ENCODE measurements at regions not wholly inside any gene's neighbourhood (a gene's known extent, or its start where the extent isn't known, plus 50 kb on each side); places are given as distances from the start of the nearest gene placed in this dataset.

DNA sequence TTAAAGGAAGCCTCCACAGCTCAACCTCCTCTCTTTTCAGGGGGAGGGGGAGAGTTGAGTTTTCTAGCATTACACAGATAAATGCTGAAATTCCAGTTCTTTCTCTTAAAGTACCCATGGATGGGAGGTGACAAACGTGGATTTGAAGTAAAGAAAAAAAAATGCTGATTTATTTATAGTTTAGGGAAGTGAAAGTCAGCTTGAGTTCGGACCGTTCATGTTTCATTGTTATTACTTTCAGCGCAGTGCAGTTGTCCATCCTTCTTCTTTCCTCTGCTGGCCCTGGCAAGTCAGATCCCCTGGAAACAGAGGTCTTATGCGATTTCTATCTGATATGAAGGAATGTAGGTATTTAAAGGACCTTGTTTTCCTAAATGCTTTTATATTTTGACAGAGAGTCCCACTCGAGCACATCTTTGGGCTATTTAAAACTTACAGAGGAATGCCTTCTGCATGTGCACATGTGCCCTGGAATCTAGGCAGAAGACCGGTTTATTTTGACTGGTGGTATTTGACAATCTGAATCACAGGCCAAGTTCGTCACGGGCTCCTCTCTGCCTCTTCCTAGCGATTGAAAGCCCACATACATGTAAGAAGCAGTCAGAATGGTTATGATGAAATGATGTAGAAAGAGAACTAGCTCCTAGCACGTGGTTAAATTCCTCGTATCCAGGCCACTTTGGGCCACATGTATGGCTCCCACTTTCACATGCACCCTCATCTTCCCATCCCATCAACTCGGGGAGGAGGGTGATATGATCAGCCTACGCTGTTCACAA lies 385.2 kb upstream of the KLF4 start:
- no peak for DNase-seq (ENCODE audit: low spot score)

DNA sequence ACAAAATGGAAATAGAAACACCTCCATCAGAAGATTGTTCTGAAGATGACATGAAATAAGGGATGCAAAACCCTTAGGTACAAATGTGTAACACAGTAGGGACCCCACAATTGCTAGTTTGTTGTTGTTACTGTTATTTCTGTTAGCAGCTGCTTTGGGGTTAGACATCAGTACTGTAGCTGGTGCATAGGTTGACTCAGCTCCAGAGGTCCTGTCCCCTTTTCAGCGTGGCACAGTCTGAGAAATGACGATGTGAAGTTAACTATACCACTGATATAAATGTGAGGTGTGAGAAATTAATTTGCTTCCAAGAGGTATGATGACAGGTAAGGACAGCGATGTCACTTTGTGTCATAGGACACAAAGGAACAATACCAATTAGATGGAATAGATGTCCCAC lies 384.6 kb upstream of the KLF4 start:
- DNase-seq (ENCODE audit: low spot score), result no peak

DNA sequence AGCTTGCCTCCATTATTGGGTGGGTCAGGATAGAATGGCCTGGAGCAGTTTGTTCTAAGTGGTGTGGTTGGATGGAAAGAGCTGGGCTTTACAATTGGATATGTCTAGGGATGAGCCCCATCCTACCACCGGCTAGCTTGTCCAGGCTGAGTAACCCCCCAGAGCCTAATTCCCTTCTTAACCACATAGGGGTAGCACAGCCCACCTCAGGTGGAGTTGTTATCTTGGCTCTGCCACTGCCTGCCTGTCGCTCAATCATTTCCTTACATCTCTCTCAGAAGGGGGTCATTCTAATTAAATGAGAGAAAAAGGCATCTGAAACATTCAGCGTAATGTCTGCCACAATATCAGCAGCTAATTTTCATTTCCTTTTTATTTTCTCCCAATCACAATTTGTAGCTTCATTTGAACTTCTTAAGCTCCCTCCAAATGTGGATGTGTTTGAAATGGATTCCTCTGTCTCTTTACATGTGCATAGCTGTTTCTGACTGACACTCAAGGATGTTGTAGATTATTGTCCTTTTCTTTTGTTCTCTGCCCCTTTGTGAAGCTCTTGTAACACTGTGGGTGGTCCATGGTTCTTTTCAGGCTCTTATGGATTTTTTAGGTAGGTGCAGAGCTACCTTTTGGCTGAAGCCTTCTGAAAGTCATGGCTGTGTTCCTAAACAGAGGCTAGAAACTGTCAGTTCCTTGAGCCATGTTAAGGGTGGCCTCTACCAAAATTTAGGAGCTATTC lies 383.1 kb upstream of the KLF4 start:
- no peak for DNase-seq (ENCODE audit: low spot score)

DNA sequence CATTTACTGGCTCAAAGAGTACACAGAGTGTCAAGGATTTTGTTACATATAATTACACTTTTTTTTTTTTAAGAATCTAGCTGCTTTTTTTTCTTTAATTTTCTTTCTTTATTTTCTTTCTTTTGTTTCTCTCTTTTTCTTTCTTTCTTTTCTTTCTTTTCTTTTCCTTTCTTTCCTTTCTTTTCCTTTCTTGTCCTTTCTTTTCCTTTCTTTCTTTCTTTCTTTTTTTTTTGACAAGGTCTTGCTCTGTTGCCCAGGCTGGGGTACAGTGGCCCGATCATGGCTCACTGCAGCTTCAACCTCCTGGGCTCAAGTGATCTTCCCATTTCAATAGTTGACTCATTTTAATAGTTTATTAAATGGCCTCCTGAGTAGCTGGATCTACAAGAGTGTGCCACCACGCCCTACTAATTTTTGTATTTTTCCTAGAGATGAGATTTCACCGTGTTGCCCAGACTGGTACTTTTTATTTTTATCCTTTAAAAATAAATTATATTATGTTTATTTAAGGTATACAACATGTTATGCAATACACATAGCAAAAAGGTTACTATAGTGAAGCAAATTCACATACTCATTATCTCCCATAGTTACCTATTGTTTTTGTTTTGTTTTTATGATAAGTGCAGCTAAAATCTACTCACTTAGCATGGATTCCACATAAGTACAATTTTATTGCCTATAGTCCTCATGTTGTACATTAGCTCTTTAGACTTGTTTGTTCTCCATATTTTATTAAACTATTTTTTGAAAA lies 381.5 kb upstream of the KLF4 start:
- DNase-seq (ENCODE audit: low spot score), result no peak

DNA sequence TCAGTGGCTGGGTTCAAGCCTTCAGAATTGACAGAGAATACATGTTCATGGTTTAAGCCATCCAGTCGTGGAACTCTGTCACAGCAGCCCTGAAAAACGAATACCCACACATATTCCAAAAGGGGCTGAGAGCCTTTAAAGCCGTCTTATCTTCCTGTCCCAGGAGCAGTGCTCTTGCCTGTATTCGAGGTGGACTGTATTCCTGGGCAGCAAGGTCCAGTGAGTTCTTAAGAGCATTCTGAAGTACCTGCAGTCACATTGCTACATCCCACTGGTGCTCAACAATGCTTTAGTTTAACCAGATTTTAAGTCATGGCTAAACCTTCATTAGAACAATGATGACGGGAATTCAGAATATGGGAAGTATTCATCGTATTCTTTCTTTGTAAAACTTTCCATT lies 380.7 kb upstream of the KLF4 start:
- DNase-seq (ENCODE audit: low spot score), result no peak

DNA sequence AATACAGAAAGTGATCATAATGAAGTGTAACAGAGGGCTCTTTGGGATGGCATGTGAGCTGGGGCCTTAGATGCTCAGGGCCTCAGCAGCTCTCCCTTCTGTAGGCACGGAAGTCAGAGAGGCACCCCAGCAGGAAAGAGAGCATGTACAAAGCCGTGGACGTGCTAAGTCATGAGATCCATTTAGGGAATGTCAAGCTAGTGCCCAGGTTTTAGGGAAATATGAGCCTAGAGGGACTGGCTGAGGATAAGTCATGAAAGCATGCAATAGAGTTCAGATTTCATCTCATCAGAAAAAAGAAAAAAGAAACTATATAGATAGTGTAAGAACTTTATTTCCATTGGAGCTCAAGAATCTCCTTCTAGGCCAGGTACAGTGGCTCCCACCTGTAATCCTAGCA lies 379.5 kb upstream of the KLF4 start:
- DNase-seq (ENCODE audit: low spot score), result no peak

DNA sequence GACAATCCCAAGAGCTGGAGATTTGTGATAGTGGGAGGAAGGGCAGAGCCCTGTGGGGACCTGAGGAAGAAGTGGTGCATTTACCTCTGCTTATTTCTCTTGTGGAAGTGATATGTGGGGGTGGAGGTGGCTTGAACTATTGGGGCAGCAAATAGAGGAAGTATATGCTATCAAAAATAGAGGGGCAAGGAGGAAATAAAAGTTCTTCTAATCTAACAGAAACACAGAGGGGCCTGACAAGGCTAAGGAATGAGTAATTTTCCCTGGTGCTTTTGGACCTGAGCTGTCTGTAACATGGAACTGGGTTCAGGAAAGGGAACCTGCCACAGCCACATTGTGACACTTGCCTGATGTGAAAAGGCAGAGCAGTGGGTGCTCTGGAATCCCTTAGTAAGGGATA lies 378.6 kb upstream of the KLF4 start:
- no peak for DNase-seq (ENCODE audit: low spot score)

DNA sequence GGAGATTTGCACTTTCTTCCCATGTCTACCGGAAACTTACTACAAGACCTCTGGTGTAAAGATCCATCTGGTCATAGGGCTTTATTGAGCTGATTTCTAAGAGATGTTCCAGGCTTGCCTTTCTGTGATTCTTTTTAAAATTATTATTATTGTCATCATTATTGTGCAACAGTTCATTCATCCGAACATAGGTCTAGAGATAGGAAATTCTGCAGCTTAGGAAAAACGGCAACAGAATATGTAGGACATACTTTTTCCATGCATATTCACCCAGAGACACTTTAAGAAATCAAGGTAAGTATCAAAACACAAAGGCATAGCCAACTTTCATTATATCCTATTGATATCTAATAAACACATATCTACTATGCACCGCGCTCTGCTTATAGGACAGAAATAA lies 378.2 kb upstream of the KLF4 start:
- DNase-seq (ENCODE audit: low spot score), result no peak

DNA sequence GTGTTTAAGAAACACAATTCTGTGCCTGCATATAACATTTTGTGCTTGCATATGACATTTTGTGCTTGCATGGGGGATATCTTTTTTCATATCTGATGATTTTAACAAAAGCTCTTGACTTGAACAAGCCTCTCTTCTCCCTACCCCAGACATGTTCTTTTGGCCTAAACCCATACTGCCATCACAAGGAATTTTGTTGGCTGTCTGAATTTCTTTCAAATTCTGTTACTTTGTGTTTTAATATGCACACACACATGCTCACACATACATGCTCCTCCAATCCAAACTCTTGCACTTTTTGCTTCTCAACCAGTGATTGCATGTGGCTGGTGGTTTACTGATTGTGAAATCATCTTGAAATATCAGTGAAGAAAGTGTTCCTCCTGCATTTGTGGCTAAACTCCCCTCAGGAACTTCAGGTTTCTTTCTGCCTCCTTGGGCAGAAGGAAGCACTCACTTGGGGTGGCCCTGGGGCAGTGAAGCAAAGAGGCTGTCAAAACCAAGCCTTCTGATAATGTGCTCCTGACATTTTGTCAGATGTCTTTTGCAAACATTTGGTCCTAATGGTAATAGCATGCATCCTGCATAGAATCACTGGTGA lies 377.2 kb upstream of the KLF4 start:
- no peak for DNase-seq (ENCODE audit: low spot score)

DNA sequence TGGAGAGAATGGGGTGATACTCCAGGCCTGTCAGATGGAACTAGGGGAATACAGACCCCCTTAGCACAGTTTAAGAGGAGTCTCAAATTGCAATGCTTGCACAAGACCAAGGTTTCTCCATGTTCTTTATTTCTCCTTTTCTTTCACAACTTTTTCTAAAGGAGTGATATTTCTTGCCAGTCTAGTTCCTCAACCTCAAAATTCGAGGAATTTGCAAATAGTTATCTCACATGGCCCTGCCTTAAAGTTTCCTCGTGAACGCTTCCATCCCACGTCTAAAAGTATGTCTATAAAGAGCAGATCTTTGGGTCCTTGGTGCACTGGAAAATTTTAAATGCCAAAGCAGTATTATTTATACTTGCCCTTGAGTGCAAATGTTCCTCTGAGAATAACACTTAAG lies 373.8 kb upstream of the KLF4 start:
- no peak for DNase-seq (ENCODE audit: low spot score)

DNA sequence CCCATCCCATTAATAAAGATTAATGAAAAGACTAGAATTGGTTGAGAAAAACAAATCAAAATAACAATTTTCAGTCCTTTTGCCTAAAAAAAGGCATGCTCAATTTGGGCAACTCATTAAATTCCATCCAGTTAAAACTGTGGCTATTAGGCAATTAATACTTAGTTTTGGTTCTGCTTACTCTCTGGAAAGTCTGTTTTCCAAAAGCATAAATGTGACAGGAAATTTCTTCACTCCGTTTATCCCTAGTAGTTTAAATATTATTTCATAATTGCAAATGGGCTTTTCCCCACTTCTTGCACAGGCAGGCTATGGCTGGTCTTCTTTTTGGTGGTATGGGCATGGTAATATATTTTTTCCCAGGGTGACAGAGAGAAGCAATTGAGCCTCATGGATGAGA lies 373.3 kb upstream of the KLF4 start:
- DNase-seq (ENCODE audit: low spot score), result no peak

DNA sequence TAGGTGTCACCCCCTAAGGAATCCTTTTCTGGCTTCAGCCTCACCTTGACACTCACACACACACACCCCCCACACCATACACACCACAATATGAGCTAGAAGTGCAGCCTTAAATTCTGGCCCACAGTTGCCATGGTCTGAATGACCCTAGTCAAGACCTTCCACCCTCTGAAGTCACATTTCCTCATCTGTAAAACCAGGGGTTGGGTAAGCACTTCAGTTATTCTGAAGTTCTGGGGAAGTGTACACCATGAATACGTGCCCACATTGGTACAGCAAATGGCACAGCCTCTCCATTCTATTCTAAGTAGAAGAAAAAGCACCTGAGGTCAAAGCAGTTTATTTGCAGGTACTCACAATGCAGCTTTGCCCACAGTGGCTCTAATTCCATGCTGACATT lies 372.8 kb upstream of the KLF4 start:
- no peak for DNase-seq (ENCODE audit: low spot score)

DNA sequence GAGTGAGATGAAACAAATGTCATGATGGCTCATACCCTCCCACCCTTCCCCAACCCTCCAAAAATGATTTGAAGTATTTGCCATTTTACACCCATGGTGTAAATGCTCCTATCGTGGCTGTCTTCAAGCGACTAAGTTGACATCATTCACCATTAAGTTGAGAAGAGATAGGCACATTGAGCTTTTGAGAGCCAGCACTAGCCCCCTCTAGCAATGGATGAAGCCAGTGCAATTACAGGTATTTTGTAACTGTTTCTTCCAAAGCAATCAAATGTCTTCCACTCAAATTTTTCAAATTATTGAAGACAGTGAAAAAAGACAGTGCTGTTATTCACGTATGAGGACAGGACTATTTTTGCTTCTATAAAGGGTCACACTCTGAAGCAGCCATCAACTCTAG lies 371.5 kb upstream of the KLF4 start:
- DNase-seq (ENCODE audit: low spot score), result no peak

DNA sequence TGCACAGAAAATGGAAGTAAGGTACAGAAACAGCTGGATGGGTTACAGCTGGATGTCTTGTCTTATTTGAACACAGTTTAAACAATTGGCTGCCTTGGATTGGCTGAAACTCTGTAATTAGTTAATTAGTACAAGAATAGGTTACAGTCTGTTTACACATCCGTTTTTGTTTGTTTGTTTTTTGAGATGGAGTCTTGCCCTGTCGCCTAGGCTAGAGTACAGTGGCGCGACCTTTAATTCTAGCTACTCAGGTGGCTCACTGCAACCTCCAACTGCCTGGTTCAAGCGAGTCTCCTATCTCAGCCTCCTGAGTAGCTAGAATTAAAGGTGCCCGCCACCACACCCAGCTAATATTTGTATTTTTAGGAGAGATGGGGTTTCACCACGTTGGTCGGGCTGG lies 368.7 kb upstream of the KLF4 start:
- DNase-seq (ENCODE audit: low spot score), result no peak

DNA sequence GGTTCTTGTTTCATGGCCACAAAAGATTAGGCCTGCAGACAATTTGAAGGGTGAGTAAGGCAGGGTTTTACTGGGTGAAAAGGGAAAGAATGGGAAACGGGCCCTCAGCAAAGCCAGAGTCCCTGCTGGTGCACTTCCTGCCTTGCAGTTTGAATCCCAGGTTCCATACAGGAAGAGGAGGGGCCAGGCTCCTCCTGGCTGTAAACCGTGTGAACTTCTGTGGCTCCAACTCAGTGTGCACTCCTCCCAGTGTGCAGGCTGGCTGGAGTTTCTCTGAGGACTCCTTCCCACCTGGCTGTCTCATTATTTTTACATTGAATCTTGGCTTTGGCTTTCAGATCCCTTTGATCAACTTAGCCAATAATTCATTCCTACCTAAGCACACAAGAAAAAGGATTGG lies 367.1 kb upstream of the KLF4 start:
- no peak for DNase-seq (ENCODE audit: low spot score)

DNA sequence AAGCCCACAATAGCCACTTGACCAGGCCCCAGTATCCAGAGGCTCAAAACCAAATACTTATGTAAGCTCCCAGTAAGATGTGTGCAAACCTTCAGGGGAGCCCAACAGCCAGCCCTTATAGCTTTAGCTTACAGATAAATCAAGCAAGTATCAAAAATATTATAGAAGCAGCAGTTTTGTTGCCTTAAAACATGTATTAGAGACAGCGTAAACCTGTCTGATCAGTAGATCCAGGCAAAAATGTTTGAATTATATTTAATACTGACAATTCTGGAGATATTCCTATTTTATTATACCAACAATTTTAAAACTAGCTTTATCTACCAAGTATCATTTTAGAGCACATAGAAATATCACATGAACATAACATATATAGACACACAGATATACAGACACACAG lies 365.6 kb upstream of the KLF4 start:
- no peak for DNase-seq (ENCODE audit: low spot score)

DNA sequence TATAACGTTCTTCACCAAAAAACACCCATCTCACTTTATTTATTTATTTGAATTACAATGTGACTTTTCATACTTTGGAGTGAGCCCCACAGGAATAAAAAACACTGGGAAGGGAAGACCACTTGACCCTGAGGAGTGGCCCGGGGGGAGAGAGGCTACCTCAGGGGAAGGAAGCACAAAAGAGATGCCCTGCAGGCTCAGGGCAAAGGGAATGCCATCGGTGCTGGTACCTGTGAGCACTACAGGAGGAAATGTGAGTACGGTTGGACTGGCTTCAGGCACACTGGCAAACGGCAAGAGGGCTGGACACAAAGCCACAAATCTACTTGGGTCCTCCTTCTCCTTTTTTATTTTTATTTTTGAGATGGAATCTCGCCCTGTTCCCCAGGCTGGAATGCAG lies 363.9 kb upstream of the KLF4 start:
- DNase-seq (ENCODE audit: low spot score), result no peak

DNA sequence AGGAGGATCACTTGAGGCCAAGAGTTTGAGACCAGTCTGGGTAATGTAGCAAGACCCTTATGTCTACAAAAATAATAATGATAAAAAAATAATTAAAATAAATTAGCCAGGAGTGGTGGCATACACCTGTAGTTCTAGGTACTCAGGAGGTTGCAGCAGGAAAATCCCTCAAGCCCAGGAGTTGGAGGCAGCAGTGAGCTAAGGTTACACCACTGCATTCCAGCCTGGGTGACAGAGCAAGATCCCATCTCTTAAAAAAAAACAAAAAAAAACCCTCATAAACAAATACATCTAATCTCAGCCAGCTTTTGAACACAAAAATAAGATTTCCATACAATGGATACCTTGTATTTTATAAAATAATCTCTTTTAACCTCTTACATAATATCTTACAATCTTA lies 363.3 kb upstream of the KLF4 start:
- DNase-seq (ENCODE audit: low spot score), result no peak

DNA sequence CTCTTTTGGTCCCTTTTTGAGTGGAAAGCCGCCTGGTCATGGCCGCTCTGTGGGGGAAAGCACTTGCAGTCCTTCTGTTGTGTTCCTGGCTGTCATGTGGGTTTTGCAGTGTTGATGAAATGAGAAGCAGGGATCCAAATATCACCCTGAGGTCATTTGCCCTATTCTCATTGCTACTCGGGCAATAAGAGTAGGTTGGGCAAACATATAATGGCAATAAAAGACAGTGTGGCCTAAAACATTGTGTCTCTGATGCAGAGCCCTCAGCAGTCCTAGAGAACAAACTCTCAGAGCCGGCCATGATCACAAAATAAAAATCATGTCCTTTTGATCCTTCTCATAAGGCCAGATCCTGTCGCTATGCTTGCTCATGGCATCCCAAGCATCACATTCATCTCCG lies 361.1 kb upstream of the KLF4 start:
- DNase-seq (ENCODE audit: low spot score), result no peak

DNA sequence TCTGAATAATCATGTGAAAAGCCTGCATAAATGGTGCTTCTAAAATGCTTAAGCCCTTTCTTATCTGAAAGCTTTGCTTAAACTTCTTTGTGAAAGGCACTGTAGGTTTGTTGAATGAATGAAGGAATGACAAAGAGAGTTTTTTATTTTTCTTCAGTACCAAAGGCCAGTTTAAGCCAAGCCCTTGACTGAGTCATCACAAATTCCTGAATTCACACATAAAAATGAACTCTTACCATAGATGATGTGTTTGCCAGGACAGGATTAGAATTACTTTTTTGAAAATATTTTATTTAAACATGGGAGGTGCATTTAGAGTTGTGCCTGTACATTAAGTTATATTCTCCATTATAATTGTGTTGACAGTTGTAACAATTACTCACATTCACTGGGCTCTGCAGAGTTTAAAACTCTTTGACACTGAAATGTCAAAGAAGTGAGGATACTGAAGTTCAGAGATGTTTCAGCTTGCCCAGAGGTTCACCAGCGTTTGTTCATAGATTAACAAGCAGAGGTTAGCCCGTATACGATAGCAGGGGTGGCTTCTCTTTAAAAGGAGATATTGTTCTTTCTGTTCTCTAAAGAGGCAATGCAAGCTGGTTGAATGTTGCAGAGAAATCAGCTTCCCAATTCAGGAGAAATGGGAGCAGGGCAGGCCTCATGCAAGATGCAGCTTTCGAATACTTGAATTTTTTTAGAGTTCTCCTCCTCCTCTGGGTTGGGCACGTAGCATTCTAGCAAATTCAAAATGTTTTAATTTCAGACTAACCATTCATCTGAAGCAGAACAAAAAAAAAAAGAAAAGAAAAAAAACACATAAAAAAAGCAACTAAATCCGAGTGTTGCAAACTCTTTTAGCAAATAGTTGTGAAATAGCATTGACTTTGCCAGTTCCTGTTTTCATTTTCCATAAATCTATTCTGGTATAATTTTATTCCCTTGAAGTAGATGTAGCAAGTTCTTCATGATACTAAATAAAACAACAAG lies 358.7 kb upstream of the KLF4 start:
- no peak for DNase-seq (ENCODE audit: low spot score)

DNA sequence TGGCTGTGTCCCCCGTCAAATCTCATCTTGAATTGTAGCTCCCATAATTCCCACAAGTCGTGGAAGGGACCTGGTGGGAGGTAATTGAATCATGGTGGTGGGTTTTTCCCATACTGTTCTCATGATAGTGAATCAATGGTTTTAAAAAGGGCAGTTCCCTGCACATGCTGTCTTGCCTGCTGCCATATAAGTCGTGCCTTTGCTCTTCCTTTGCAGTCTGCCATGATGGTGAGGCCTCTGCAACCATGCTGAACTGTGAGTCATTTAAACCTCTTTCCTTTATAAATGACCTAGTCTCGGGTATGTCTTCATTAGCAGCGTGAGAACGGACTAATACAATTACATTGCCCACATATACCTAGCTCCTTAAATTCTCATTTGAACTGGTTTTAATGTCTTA lies 353.0 kb upstream of the KLF4 start:
- no peak for DNase-seq (ENCODE audit: low spot score)
